ENCODE measurements at regions not wholly inside any gene's neighbourhood (a gene's known extent, or its start where the extent isn't known, plus 50 kb on each side); places are given as distances from the start of the nearest gene placed in this dataset.

GRCh38 chr14:57085043-57085442 is 183.7 kb downstream of the EXOC5 start:
- Histone ChIP-seq H3K79me1 (replicated peaks; ENCODE audit: low read length, poor library complexity, severe bottlenecking) (no peaks in the 10 kb centered on the region), H4K91ac (ENCODE audit: low read length) (no peak overlapping the region), H3K18ac (ENCODE audit: low read depth in 1 of 2, low read length in 2 of 2) (no peak overlapping the region), H3K27ac (ENCODE audit: low read length, poor library complexity, severe bottlenecking) (no peak overlapping the region), H3K4me3 (ENCODE audit: insufficient read depth in 1 of 2, low read depth in 1 of 2, low read length in 2 of 2) (no peak overlapping the region), H3K36me3 (ENCODE audit: control insufficient read depth in 1 of 2, insufficient read depth in 2 of 2, low read depth in 1 of 2, low read length in 2 of 2) (no peaks in the 10 kb centered on the region), H3K9ac (ENCODE audit: low read length) (no peak overlapping the region), H3K4me1 (ENCODE audit: control insufficient read depth, insufficient read depth, low read depth, low read length) (no peaks in the 10 kb centered on the region), H3K4me2 (ENCODE audit: low read length, poor library complexity, severe bottlenecking) (no peak overlapping the region), H3K14ac (ENCODE audit: low read length in 2 of 2) (no peak overlapping the region), H4K8ac (ENCODE audit: low read length) (no peak overlapping the region), H3K27me3 (ENCODE audit: control insufficient read depth in 1 of 2, insufficient read depth in 1 of 2, low read length in 2 of 2) (no peaks in the 10 kb centered on the region), H2AK5ac (ENCODE audit: low read length, severe bottlenecking) (no peak overlapping the region), H3K4ac (ENCODE audit: low read depth in 1 of 2, low read length in 2 of 2) (no peak overlapping the region), H3K9me3 (ENCODE audit: control insufficient read depth, low read length) (no peaks in the 10 kb centered on the region), H2AFZ (ENCODE audit: low read depth, low read length) (no peak overlapping the region), H2BK12ac (ENCODE audit: low read length in 2 of 2) (no peak overlapping the region), H2BK120ac (ENCODE audit: low read depth, low read length) (no peak overlapping the region), H2BK15ac (ENCODE audit: low read depth, poor library complexity, severe bottlenecking) (no peak overlapping the region), H2BK5ac (ENCODE audit: low read depth, low read length, poor library complexity, severe bottlenecking) (no peak overlapping the region), H3K23ac (ENCODE audit: low read length in 2 of 2) (no peak overlapping the region)
- no peak for DNase-seq
- WGBS = 76% methylated on average over 3 of the region's 3 CpGs

DNA sequence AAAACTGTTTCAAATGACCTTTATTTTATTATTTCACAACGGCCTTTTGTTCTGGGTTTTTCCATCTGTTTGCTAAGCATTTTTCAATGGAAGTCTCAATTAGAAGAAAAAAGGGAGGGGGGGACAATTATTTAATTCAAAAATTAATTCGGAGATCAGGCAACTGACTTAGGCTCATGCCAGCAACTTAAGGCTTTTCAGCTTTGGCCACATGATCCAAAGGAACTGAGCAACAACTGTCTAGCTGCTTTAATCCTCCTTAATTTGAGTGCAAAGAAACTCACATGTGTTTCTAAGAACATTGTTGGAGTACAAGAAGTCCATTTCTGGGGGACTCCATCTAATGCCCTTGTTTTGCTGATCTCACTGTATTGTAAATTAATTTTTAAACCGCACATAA is 188.0 kb downstream of the EXOC5 start:
- Histone ChIP-seq H3K27me3 (ENCODE audit: control insufficient read depth in 1 of 2, insufficient read depth in 1 of 2, low read length in 2 of 2) (no peaks in the 10 kb centered on the region), H3K27ac (ENCODE audit: low read length, poor library complexity, severe bottlenecking) (no peak overlapping the region), H3K23ac (ENCODE audit: low read length in 2 of 2) (no peak overlapping the region), H2AK5ac (ENCODE audit: low read length, severe bottlenecking) (no peak overlapping the region), H3K9ac (ENCODE audit: low read length) (no peak overlapping the region), H2BK15ac (ENCODE audit: low read depth, poor library complexity, severe bottlenecking) (no peak overlapping the region), H4K8ac (ENCODE audit: low read length) (no peak overlapping the region), H3K4me1 (ENCODE audit: control insufficient read depth, insufficient read depth, low read depth, low read length) (no peaks in the 10 kb centered on the region), H3K9me3 (ENCODE audit: control insufficient read depth, low read length) (no peaks in the 10 kb centered on the region), H2AFZ (ENCODE audit: low read depth, low read length) (no peak overlapping the region), H3K14ac (ENCODE audit: low read length in 2 of 2) (no peak overlapping the region), H2BK12ac (ENCODE audit: low read length in 2 of 2) (no peak overlapping the region), H4K91ac (ENCODE audit: low read length) (no peak overlapping the region), H3K4me2 (ENCODE audit: low read length, poor library complexity, severe bottlenecking) (no peak overlapping the region), H3K18ac (ENCODE audit: low read depth in 1 of 2, low read length in 2 of 2) (no peak overlapping the region), H3K79me1 (replicated peaks; ENCODE audit: low read length, poor library complexity, severe bottlenecking) (no peaks in the 10 kb centered on the region), H2BK120ac (ENCODE audit: low read depth, low read length) (no peak overlapping the region), H3K4me3 (ENCODE audit: insufficient read depth in 1 of 2, low read depth in 1 of 2, low read length in 2 of 2) (no peak overlapping the region), H3K4ac (ENCODE audit: low read depth in 1 of 2, low read length in 2 of 2) (no peak overlapping the region), H3K36me3 (ENCODE audit: control insufficient read depth in 1 of 2, insufficient read depth in 2 of 2, low read depth in 1 of 2, low read length in 2 of 2) (no peaks in the 10 kb centered on the region), H2BK5ac (ENCODE audit: low read depth, low read length, poor library complexity, severe bottlenecking) (no peak overlapping the region)
- 78% methylated on average over 3 of the region's 3 CpGs for WGBS
- DNase-seq = no peak

GRCh38 chr14:57078054-57078453 is 190.7 kb downstream of the EXOC5 start:
- H2AK5ac ChIP-seq (ENCODE audit: low read length, severe bottlenecking) = no peak overlapping the region
- no peak overlapping the region for H3K4me2 ChIP-seq (ENCODE audit: low read length, poor library complexity, severe bottlenecking)
- no peak overlapping the region for H3K4ac ChIP-seq (ENCODE audit: low read depth in 1 of 2, low read length in 2 of 2)
- H2BK120ac ChIP-seq (ENCODE audit: low read depth, low read length) = no peak overlapping the region
- no peak overlapping the region for H3K9ac ChIP-seq (ENCODE audit: low read length)
- H2AFZ ChIP-seq (ENCODE audit: low read depth, low read length) = no peak overlapping the region
- no peak overlapping the region for H4K8ac ChIP-seq (ENCODE audit: low read length)
- H3K4me1 ChIP-seq (ENCODE audit: control insufficient read depth, insufficient read depth, low read depth, low read length) = no peaks in the 10 kb centered on the region
- H3K27me3 ChIP-seq (ENCODE audit: control insufficient read depth in 1 of 2, insufficient read depth in 1 of 2, low read length in 2 of 2) = peaks cover 0 to 4% of the 10 kb centered on the region in 2 experiments
- H3K79me1 ChIP-seq (replicated peaks; ENCODE audit: low read length, poor library complexity, severe bottlenecking) = no peaks in the 10 kb centered on the region
- H2BK5ac ChIP-seq (ENCODE audit: low read depth, low read length, poor library complexity, severe bottlenecking) = no peak overlapping the region
- H3K23ac ChIP-seq (ENCODE audit: low read length in 2 of 2) = no peak overlapping the region
- H3K18ac ChIP-seq (ENCODE audit: low read depth in 1 of 2, low read length in 2 of 2) = no peak overlapping the region
- H4K91ac ChIP-seq (ENCODE audit: low read length) = no peak overlapping the region
- H3K27ac ChIP-seq (ENCODE audit: low read length, poor library complexity, severe bottlenecking) = no peak overlapping the region
- H3K14ac ChIP-seq (ENCODE audit: low read length in 2 of 2) = no peak overlapping the region
- H3K36me3 ChIP-seq (ENCODE audit: control insufficient read depth in 1 of 2, insufficient read depth in 2 of 2, low read depth in 1 of 2, low read length in 2 of 2) = no peaks in the 10 kb centered on the region
- no peak overlapping the region for H2BK12ac ChIP-seq (ENCODE audit: low read length in 2 of 2)
- H3K4me3 ChIP-seq (ENCODE audit: insufficient read depth in 1 of 2, low read depth in 1 of 2, low read length in 2 of 2) = no peak overlapping the region
- no peak overlapping the region for H2BK15ac ChIP-seq (ENCODE audit: low read depth, poor library complexity, severe bottlenecking)
- DNase-seq = no peak
- WGBS = 98% methylated on average over 2 of the region's 2 CpGs
- H3K9me3 ChIP-seq (ENCODE audit: control insufficient read depth, low read length) = no peaks in the 10 kb centered on the region

DNA sequence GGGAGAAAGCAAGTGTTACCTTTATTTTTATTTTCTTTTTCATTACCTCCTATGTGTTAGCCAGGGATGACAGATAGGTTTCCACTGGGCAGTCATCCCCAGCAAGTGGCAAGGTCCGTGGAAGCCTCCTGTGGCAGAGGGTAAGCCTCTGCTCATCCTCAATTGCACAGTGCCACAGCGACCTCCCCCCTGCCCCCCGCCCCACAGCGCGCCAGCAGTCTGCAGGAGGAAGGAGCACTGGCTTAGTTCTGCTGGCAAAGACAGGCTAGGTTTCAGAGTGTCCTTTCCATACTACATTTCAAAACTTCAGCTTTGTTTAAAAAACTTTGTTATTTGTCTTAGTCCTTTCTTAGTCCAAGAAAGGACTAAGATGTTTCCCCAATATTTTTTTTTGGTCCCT is 194.7 kb downstream of the EXOC5 start:
- Histone ChIP-seq H3K14ac (ENCODE audit: low read length in 2 of 2) (no peak overlapping the region), H3K9me3 (ENCODE audit: control insufficient read depth, low read length) (no peaks in the 10 kb centered on the region), H2AK5ac (ENCODE audit: low read length, severe bottlenecking) (no peak overlapping the region), H3K27ac (ENCODE audit: low read length, poor library complexity, severe bottlenecking) (no peak overlapping the region), H3K4me2 (ENCODE audit: low read length, poor library complexity, severe bottlenecking) (no peak overlapping the region), H4K91ac (ENCODE audit: low read length) (no peak overlapping the region), H3K9ac (ENCODE audit: low read length) (no peak overlapping the region), H2BK5ac (ENCODE audit: low read depth, low read length, poor library complexity, severe bottlenecking) (no peak overlapping the region), H3K79me1 (replicated peaks; ENCODE audit: low read length, poor library complexity, severe bottlenecking) (peaks cover 2% of the 10 kb centered on the region), H3K36me3 (ENCODE audit: control insufficient read depth in 1 of 2, insufficient read depth in 2 of 2, low read depth in 1 of 2, low read length in 2 of 2) (no peaks in the 10 kb centered on the region), H2BK120ac (ENCODE audit: low read depth, low read length) (no peak overlapping the region), H3K4me3 (ENCODE audit: insufficient read depth in 1 of 2, low read depth in 1 of 2, low read length in 2 of 2) (no peak overlapping the region), H3K4ac (ENCODE audit: low read depth in 1 of 2, low read length in 2 of 2) (no peak overlapping the region), H3K4me1 (ENCODE audit: control insufficient read depth, insufficient read depth, low read depth, low read length) (no peaks in the 10 kb centered on the region), H4K8ac (ENCODE audit: low read length) (no peak overlapping the region), H2BK15ac (ENCODE audit: low read depth, poor library complexity, severe bottlenecking) (no peak overlapping the region), H3K27me3 (ENCODE audit: control insufficient read depth in 1 of 2, insufficient read depth in 1 of 2, low read length in 2 of 2) (peaks cover 0 to 9% of the 10 kb centered on the region in 2 experiments), H2BK12ac (ENCODE audit: low read length in 2 of 2) (no peak overlapping the region), H3K18ac (ENCODE audit: low read depth in 1 of 2, low read length in 2 of 2) (no peak overlapping the region), H2AFZ (ENCODE audit: low read depth, low read length) (no peak overlapping the region), H3K23ac (ENCODE audit: low read length in 2 of 2) (no peak overlapping the region)
- WGBS = 83% methylated on average over 5 of the region's 5 CpGs
- no peak for DNase-seq
